ENCODE measurements at regions not wholly inside any gene's neighbourhood (a gene's known extent, or its start where the extent isn't known, plus 50 kb on each side); places are given as distances from the start of the nearest gene placed in this dataset.
A peak's percentile ranks its signal among the peaks of the same experiment; 100 is the strongest.
"Not testable (repeated sequence)": the region's sequence is repeated elsewhere in the genome, so short reads cannot be mapped to it uniquely, and the experiment has no call there.

DNA sequence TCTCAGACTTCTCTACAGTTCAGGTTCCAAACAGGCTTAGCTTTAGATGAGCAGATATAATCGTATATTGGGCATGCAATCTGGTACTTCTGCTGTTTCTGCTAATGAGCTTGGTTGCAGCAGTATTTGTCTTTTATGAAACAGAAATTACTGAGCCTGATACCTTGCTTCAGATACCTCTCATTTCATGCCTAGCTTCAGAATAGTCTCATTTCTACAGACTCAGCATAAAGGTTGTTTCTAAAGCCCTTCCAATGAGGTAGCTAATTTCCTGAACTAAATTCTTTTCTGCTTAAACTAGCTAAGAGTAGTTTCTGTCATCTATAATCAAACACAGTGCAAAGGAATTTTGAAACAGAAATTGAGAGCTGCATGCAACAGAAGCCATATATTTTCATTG, 275.0 kb upstream of the KITLG start:
- Histone ChIP-seq H3K79me2 (ENCODE audit: low read depth) (no peaks in the 10 kb centered on the region), H3F3A (ENCODE audit: insufficient read depth, low read depth) (peaks cover 5% of the 10 kb centered on the region; the same call in 1 of the 2 replicates), H3K27me3 (ENCODE audit: insufficient read depth, low read depth) (no peaks in the 10 kb centered on the region), H3K27ac (no peak overlapping the region), H3K9me3 (ENCODE audit: insufficient read depth, low read depth) (no peaks in the 10 kb centered on the region; the same call in 1 of the 2 replicates), H2AFZ (no peak overlapping the region), H3K4me2 (no peak overlapping the region), H3K4me1 (replicated peaks; ENCODE audit: insufficient read depth) (peaks cover 18% of the 10 kb centered on the region), H3K9me2 (ENCODE audit: insufficient read depth) (0 out of 2 replicates have a peak, but pooled peaks cover 4% of the 10 kb centered on the region), H3K4me3 (no peak overlapping the region), H3K36me3 (ENCODE audit: low read depth) (no peaks in the 10 kb centered on the region), H4K20me1 (ENCODE audit: insufficient read depth) (no peaks in the 10 kb centered on the region)
- intact Hi-C loops (cut with micrococcal nuclease; ENCODE audit: unreplicated experiment): no loop called here
- POLR2A ChIA-PET (ENCODE audit: unreplicated experiment): interaction anchor here (0.5 kb wide), 1 partner anchor 724 kb away, joined by 3 read pairs; no protein-coding TSS in a partner anchor
- TF ChIP-seq CTCF (conservative IDR thresholded peaks at IDR 0.05) (no peak), EZH2 (IDR thresholded peaks at IDR 0.05; ENCODE audit: low read depth) (no peak)
- DNase-seq: no peak
- CTCF ChIA-PET: no interaction called here
- BruUV-seq (replicated peaks): no TSS peak

DNA sequence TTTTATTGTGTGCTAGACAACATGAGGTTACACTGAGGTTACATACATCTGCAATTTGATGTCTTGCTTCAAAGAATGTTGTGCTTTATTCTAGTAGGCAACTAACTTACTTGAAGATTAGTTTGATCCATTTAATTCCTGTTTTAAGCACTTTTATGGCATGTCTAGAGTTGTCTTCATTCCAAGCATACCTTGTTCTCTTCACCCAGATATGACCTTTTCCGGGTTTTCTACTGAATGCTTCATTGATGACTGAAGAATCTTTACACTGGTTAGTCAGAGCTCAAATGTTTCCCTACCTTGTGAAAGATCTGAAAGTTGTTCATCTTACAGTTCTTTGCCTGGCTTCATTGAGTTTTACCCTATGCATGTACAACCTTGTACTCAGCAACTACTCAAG, 274.0 kb upstream of the KITLG start:
- ChIA-PET CTCF (no interaction called here), POLR2A (ENCODE audit: unreplicated experiment) (interaction anchor here (0.6 kb wide), 1 partner anchor 25 kb away, joined by 3 read pairs; no protein-coding TSS in a partner anchor)
- no peaks in the 10 kb centered on the region; the same call in 1 of the 2 replicates for H3K9me3 ChIP-seq (ENCODE audit: insufficient read depth, low read depth)
- peak; percentile 3 to 84 for DNase-seq
- H3K79me2 ChIP-seq (ENCODE audit: low read depth): no peaks in the 10 kb centered on the region
- no peaks in the 10 kb centered on the region for H4K20me1 ChIP-seq (ENCODE audit: insufficient read depth)
- H3K4me2 ChIP-seq: peak overlapping the region; percentile 29
- H3K4me1 ChIP-seq (replicated peaks; ENCODE audit: insufficient read depth): peaks cover 18% of the 10 kb centered on the region
- peaks cover 5% of the 10 kb centered on the region; the same call in 1 of the 2 replicates for H3F3A ChIP-seq (ENCODE audit: insufficient read depth, low read depth)
- no peak overlapping the region for H2AFZ ChIP-seq
- no peak overlapping the region for H3K4me3 ChIP-seq
- intact Hi-C loops (cut with micrococcal nuclease; ENCODE audit: unreplicated experiment): loop anchor here (5.0 kb wide), 1 partner anchor 73 kb away; no protein-coding TSS in a partner anchor
- H3K27me3 ChIP-seq (ENCODE audit: insufficient read depth, low read depth): no peaks in the 10 kb centered on the region
- H3K27ac ChIP-seq: peak overlapping the region; percentile 50
- no peaks in the 10 kb centered on the region for H3K36me3 ChIP-seq (ENCODE audit: low read depth)
- 0 out of 2 replicates have a peak, but pooled peaks cover 4% of the 10 kb centered on the region for H3K9me2 ChIP-seq (ENCODE audit: insufficient read depth)
- BruUV-seq (replicated peaks): no TSS peak
- TF ChIP-seq EZH2 (IDR thresholded peaks at IDR 0.05; ENCODE audit: low read depth): no peak
- no peak for TF ChIP-seq CTCF (conservative IDR thresholded peaks at IDR 0.05)

DNA sequence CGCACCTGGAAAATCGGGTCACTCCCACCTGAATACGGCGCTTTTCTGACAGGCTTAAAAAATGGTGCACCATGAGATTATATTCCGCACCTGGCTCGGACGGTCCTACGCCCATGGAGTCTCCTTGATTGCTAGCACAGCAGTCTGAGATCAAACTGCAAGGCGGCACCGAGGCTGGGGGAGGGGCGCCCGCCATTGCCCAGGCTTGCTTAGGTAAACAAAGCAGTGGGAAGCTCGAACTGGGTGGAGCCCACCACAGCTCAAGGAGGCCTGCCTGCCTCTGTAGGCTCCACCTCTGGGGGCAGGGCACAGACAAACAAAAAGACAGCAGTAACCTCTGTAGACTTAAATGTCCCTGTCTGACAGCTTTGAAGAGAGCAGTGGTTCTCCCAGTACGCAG, 267.0 kb upstream of the KITLG start:
- H4K20me1 ChIP-seq (ENCODE audit: insufficient read depth); CTCF ChIA-PET; H3K27me3 ChIP-seq (ENCODE audit: insufficient read depth, low read depth); intact Hi-C loops (cut with micrococcal nuclease; ENCODE audit: unreplicated experiment); H3K27ac ChIP-seq; H3K79me2 ChIP-seq (ENCODE audit: low read depth); H2AFZ ChIP-seq; H3F3A ChIP-seq (ENCODE audit: insufficient read depth, low read depth); H3K9me2 ChIP-seq (ENCODE audit: insufficient read depth); H3K4me2 ChIP-seq; H3K4me3 ChIP-seq; POLR2A ChIA-PET (ENCODE audit: unreplicated experiment); H3K4me1 ChIP-seq (replicated peaks; ENCODE audit: insufficient read depth); DNase-seq; BruUV-seq (replicated peaks); H3K36me3 ChIP-seq (ENCODE audit: low read depth); H3K9me3 ChIP-seq (ENCODE audit: insufficient read depth, low read depth): not testable (repeated sequence)

GRCh38 chr12:88844426-88844825, 264.2 kb upstream of the KITLG start:
- no TSS peak for BruUV-seq (replicated peaks)
- Histone ChIP-seq H3K36me3 (ENCODE audit: low read depth) (no peaks in the 10 kb centered on the region), H4K20me1 (ENCODE audit: insufficient read depth) (no peaks in the 10 kb centered on the region), H3F3A (ENCODE audit: insufficient read depth, low read depth) (no peaks in the 10 kb centered on the region), H3K27me3 (ENCODE audit: insufficient read depth, low read depth) (no peaks in the 10 kb centered on the region), H3K27ac (no peak overlapping the region), H3K9me2 (ENCODE audit: insufficient read depth) (no peaks in the 10 kb centered on the region), H3K4me1 (replicated peaks; ENCODE audit: insufficient read depth) (no peaks in the 10 kb centered on the region), H3K4me3 (no peak overlapping the region), H3K9me3 (ENCODE audit: insufficient read depth, low read depth) (peaks cover 7% of the 10 kb centered on the region; the same call in 1 of the 2 replicates), H3K79me2 (ENCODE audit: low read depth) (no peaks in the 10 kb centered on the region), H3K4me2 (no peak overlapping the region), H2AFZ (no peak overlapping the region)
- intact Hi-C loops (cut with micrococcal nuclease; ENCODE audit: unreplicated experiment): no loop called here
- CTCF ChIA-PET: no interaction called here
- TF ChIP-seq CTCF (conservative IDR thresholded peaks at IDR 0.05) (no peak), EZH2 (IDR thresholded peaks at IDR 0.05; ENCODE audit: low read depth) (no peak)
- POLR2A ChIA-PET (ENCODE audit: unreplicated experiment): no interaction called here
- DNase-seq: no peak
